Left renal cortex interstitium (tissue), 4 donors: ENCODE measurements at regions not wholly inside any gene's neighbourhood (a gene's known extent, or its start where the extent isn't known, plus 50 kb on each side); places are given as distances from the start of the nearest gene placed in this dataset.
"Not testable (repeated sequence)": the region's sequence is repeated elsewhere in the genome, so short reads cannot be mapped to it uniquely, and the experiment has no call there.

Source experiments
- DNase-seq, 4 donors: peaks; one replicate each; pipeline ENCODE4 v3.0.0-alpha.2; 2013; ENCODE audit warnings: low read depth in 4 of 4, low spot score in 2 of 4, missing footprints in 1 of 4

- no peak for DNase-seq
Observed at GRCh38 chr14:106631879-106632278, 1105.5 kb downstream of the TMEM121 start.

- no peak for DNase-seq
Observed at GRCh38 chr14:106633721-106634120, 1107.3 kb downstream of the TMEM121 start.

GRCh38 chr14:106635569-106635968 lies 1109.2 kb downstream of the TMEM121 start:
- DNase-seq: no peak

- DNase-seq: not testable (repeated sequence)
Observed at GRCh38 chr14:106638786-106639452, 1112.5 kb downstream of the TMEM121 start.

- no peak for DNase-seq
Observed at GRCh38 chr14:106642090-106642489, 1115.7 kb downstream of the TMEM121 start.

- not testable (repeated sequence) for DNase-seq
Observed at GRCh38 chr14:106642971-106643370, 1116.6 kb downstream of the TMEM121 start.

GRCh38 chr14:106648874-106649273 lies 1122.5 kb downstream of the TMEM121 start:
- not testable (repeated sequence) for DNase-seq

- no peak for DNase-seq
Observed at GRCh38 chr14:106651016-106651415, 1124.6 kb downstream of the TMEM121 start.

GRCh38 chr14:106652494-106652893 lies 1126.1 kb downstream of the TMEM121 start:
- no peak for DNase-seq

GRCh38 chr14:106657460-106657859 lies 1131.1 kb downstream of the TMEM121 start:
- no peak for DNase-seq

GRCh38 chr14:106658066-106658860 lies 1131.9 kb downstream of the TMEM121 start:
- DNase-seq: not testable (repeated sequence)

- DNase-seq: not testable (repeated sequence)
Observed at GRCh38 chr14:106661561-106661960, 1135.2 kb downstream of the TMEM121 start.

- DNase-seq: no peak
Observed at GRCh38 chr14:106662936-106663550, 1136.7 kb downstream of the TMEM121 start.

GRCh38 chr14:106663805-106664410 lies 1137.5 kb downstream of the TMEM121 start:
- not testable (repeated sequence) for DNase-seq

GRCh38 chr14:106665814-106666213 lies 1139.4 kb downstream of the TMEM121 start:
- DNase-seq: no peak

- DNase-seq: no peak
Observed at GRCh38 chr14:106666341-106666740, 1140.0 kb downstream of the TMEM121 start.

GRCh38 chr14:106670011-106670410 lies 1143.6 kb downstream of the TMEM121 start:
- no peak for DNase-seq

GRCh38 chr14:106674093-106674492 lies 1147.7 kb downstream of the TMEM121 start:
- not testable (repeated sequence) for DNase-seq

GRCh38 chr14:106674509-106675125 lies 1148.2 kb downstream of the TMEM121 start:
- not testable (repeated sequence) for DNase-seq

GRCh38 chr14:106675716-106676115 lies 1149.3 kb downstream of the TMEM121 start:
- DNase-seq: not testable (repeated sequence)

- no peak for DNase-seq
Observed at GRCh38 chr14:106679776-106680175, 1153.4 kb downstream of the TMEM121 start.
